ENCODE measurements at regions not wholly inside any gene's neighbourhood (a gene's known extent, or its start where the extent isn't known, plus 50 kb on each side); places are given as distances from the start of the nearest gene placed in this dataset.
"Not testable (repeated sequence)": the region's sequence is repeated elsewhere in the genome, so short reads cannot be mapped to it uniquely, and the experiment has no call there.

GRCh38 chr3:101995371-101996046 lies 146.2 kb downstream of the NFKBIZ start:
- DNase-seq = no peak

- no peak for DNase-seq
Measured at GRCh38 chr3:101996832-101997231, 147.5 kb downstream of the NFKBIZ start.

- DNase-seq = no peak
Measured at GRCh38 chr3:101998256-101998926, 149.1 kb downstream of the NFKBIZ start.

GRCh38 chr3:101999177-101999779 lies 150.0 kb downstream of the NFKBIZ start:
- no peak for DNase-seq

GRCh38 chr3:102000620-102001209 lies 151.4 kb downstream of the NFKBIZ start:
- no peak for DNase-seq

- no peak for DNase-seq
Measured at GRCh38 chr3:102002056-102002455, 152.7 kb downstream of the NFKBIZ start.

GRCh38 chr3:102004561-102004960 lies 155.2 kb downstream of the NFKBIZ start:
- DNase-seq = no peak

GRCh38 chr3:102005551-102005950 lies 156.2 kb downstream of the NFKBIZ start:
- no peak for DNase-seq

GRCh38 chr3:102006812-102007485 lies 157.6 kb downstream of the NFKBIZ start:
- peak in 13 of 58 donors; percentile 0 to 38 (median 5) for DNase-seq

GRCh38 chr3:102008436-102008835 lies 159.1 kb downstream of the NFKBIZ start:
- DNase-seq = not testable (repeated sequence)

- DNase-seq = no peak
Measured at GRCh38 chr3:102016417-102016816, 167.1 kb downstream of the NFKBIZ start.

- DNase-seq = no peak
Measured at GRCh38 chr3:102017784-102018183, 168.5 kb downstream of the NFKBIZ start.

GRCh38 chr3:102018551-102018950 lies 169.2 kb downstream of the NFKBIZ start:
- DNase-seq = peak in 1 of 58 donors; percentile 10

- no peak for DNase-seq
Measured at GRCh38 chr3:102020735-102021134, 171.4 kb downstream of the NFKBIZ start.

- DNase-seq = no peak
Measured at GRCh38 chr3:102024270-102024904, 175.1 kb downstream of the NFKBIZ start.

- DNase-seq = no peak
Measured at GRCh38 chr3:102025606-102026270, 176.4 kb downstream of the NFKBIZ start.

- DNase-seq = no peak
Measured at GRCh38 chr3:102026656-102027055, 177.3 kb downstream of the NFKBIZ start.

- DNase-seq = no peak
Measured at GRCh38 chr3:102030661-102031060, 181.3 kb downstream of the NFKBIZ start.

GRCh38 chr3:102031834-102032233 lies 182.5 kb downstream of the NFKBIZ start:
- DNase-seq = no peak
